Effector memory CD4-positive, alpha-beta T cell (primary cell): ENCODE measurements at regions not wholly inside any gene's neighbourhood (a gene's known extent, or its start where the extent isn't known, plus 50 kb on each side); places are given as distances from the start of the nearest gene placed in this dataset.

ENCODE experiments used
- DNase-seq, 3 donors: peaks; one replicate each; pipeline ENCODE4 v3.0.0-alpha.2; 2020
- H3K27ac ChIP-seq: 2 replicates; pipeline ENCODE4 v1.7.0; 2013; ENCODE audit warnings: mild to moderate bottlenecking, low read length, moderate library complexity; ENCODE audit not compliant: insufficient read depth, poor library complexity, severe bottlenecking
- H3K27me3 ChIP-seq: replicated peaks from 2 replicates; pipeline ENCODE4 v1.7.0; 2013; ENCODE audit warnings: mild to moderate bottlenecking, low read length; ENCODE audit not compliant: insufficient read depth, control insufficient read depth, poor library complexity, severe bottlenecking
- H3K36me3 ChIP-seq: 2 replicates; pipeline ENCODE4 v1.7.0; 2013; ENCODE audit warnings: mild to moderate bottlenecking, low read length, moderate library complexity; ENCODE audit not compliant: control insufficient read depth, insufficient read depth
- H3K4me1 ChIP-seq: 2 replicates; pipeline ENCODE4 v1.7.0; 2013; ENCODE audit warnings: low read length, mild to moderate bottlenecking; ENCODE audit not compliant: control insufficient read depth, insufficient read depth, poor library complexity, severe bottlenecking
- H3K4me3 ChIP-seq: 2 replicates; pipeline ENCODE4 v1.7.0; 2013; ENCODE audit warnings: low read length, low read depth, mild to moderate bottlenecking; ENCODE audit not compliant: insufficient read depth, poor library complexity, severe bottlenecking
- H3K9me3 ChIP-seq: 2 replicates; pipeline ENCODE4 v1.7.0; 2013; ENCODE audit warnings: mild to moderate bottlenecking, low read length, moderate library complexity; ENCODE audit not compliant: control insufficient read depth

GRCh38 chr11:87440076-87440770 is 402.5 kb downstream of the TMEM135 start:
- Histone ChIP-seq H3K27me3 (no peaks in the 10 kb centered on the region), H3K4me1 (no peaks in the 10 kb centered on the region), H3K9me3 (no peaks in the 10 kb centered on the region), H3K4me3 (no peak overlapping the region), H3K36me3 (no peaks in the 10 kb centered on the region), H3K27ac (no peak overlapping the region)
- DNase-seq: no peak

GRCh38 chr11:87438416-87438815 is 400.7 kb downstream of the TMEM135 start:
- Histone ChIP-seq H3K27me3 (no peaks in the 10 kb centered on the region), H3K36me3 (no peaks in the 10 kb centered on the region), H3K4me1 (no peaks in the 10 kb centered on the region), H3K9me3 (no peaks in the 10 kb centered on the region), H3K4me3 (no peak overlapping the region), H3K27ac (no peak overlapping the region)
- DNase-seq: no peak

- Histone ChIP-seq H3K4me1 (no peaks in the 10 kb centered on the region), H3K27ac (no peak overlapping the region), H3K27me3 (no peaks in the 10 kb centered on the region), H3K9me3 (no peaks in the 10 kb centered on the region), H3K4me3 (no peak overlapping the region), H3K36me3 (no peaks in the 10 kb centered on the region)
- no peak for DNase-seq
Observed at GRCh38 chr11:87437844-87438223, 400.1 kb downstream of the TMEM135 start.

GRCh38 chr11:87437133-87437843 is 399.6 kb downstream of the TMEM135 start:
- H3K27ac ChIP-seq: no peak overlapping the region
- H3K4me1 ChIP-seq: no peaks in the 10 kb centered on the region
- no peak overlapping the region for H3K4me3 ChIP-seq
- no peaks in the 10 kb centered on the region for H3K27me3 ChIP-seq
- H3K36me3 ChIP-seq: no peaks in the 10 kb centered on the region
- no peak for DNase-seq
- H3K9me3 ChIP-seq: no peaks in the 10 kb centered on the region

GRCh38 chr11:87432022-87432421 is 394.3 kb downstream of the TMEM135 start:
- Histone ChIP-seq H3K4me1 (no peaks in the 10 kb centered on the region), H3K27ac (no peak overlapping the region), H3K27me3 (no peaks in the 10 kb centered on the region), H3K36me3 (no peaks in the 10 kb centered on the region), H3K9me3 (no peaks in the 10 kb centered on the region), H3K4me3 (no peak overlapping the region)
- DNase-seq: no peak

GRCh38 chr11:87431392-87431791 is 393.7 kb downstream of the TMEM135 start:
- Histone ChIP-seq H3K9me3 (no peaks in the 10 kb centered on the region), H3K36me3 (no peaks in the 10 kb centered on the region), H3K4me3 (no peak overlapping the region), H3K4me1 (no peaks in the 10 kb centered on the region), H3K27me3 (no peaks in the 10 kb centered on the region), H3K27ac (no peak overlapping the region)
- DNase-seq: no peak

GRCh38 chr11:87430821-87431220 is 393.1 kb downstream of the TMEM135 start:
- DNase-seq: no peak
- H3K36me3 ChIP-seq: no peaks in the 10 kb centered on the region
- no peak overlapping the region for H3K4me3 ChIP-seq
- H3K27me3 ChIP-seq: no peaks in the 10 kb centered on the region
- no peaks in the 10 kb centered on the region for H3K4me1 ChIP-seq
- H3K9me3 ChIP-seq: no peaks in the 10 kb centered on the region
- no peak overlapping the region for H3K27ac ChIP-seq

GRCh38 chr11:87429996-87430395 is 392.3 kb downstream of the TMEM135 start:
- H3K36me3 ChIP-seq: no peaks in the 10 kb centered on the region
- no peak overlapping the region for H3K4me3 ChIP-seq
- no peaks in the 10 kb centered on the region for H3K4me1 ChIP-seq
- H3K27ac ChIP-seq: no peak overlapping the region
- no peak for DNase-seq
- H3K27me3 ChIP-seq: no peaks in the 10 kb centered on the region
- H3K9me3 ChIP-seq: no peaks in the 10 kb centered on the region

GRCh38 chr11:87428266-87428665 is 390.5 kb downstream of the TMEM135 start:
- H3K4me1 ChIP-seq: no peaks in the 10 kb centered on the region
- no peak for DNase-seq
- H3K27me3 ChIP-seq: no peaks in the 10 kb centered on the region
- H3K36me3 ChIP-seq: no peaks in the 10 kb centered on the region
- H3K27ac ChIP-seq: no peak overlapping the region
- no peaks in the 10 kb centered on the region for H3K9me3 ChIP-seq
- no peak overlapping the region for H3K4me3 ChIP-seq

GRCh38 chr11:87425943-87426342 is 388.2 kb downstream of the TMEM135 start:
- Histone ChIP-seq H3K36me3 (no peaks in the 10 kb centered on the region), H3K27me3 (no peaks in the 10 kb centered on the region), H3K4me1 (no peaks in the 10 kb centered on the region), H3K9me3 (no peaks in the 10 kb centered on the region), H3K4me3 (no peak overlapping the region), H3K27ac (no peak overlapping the region)
- no peak for DNase-seq
